GM19372 (cell line): ENCODE measurements at regions not wholly inside any gene's neighbourhood (a gene's known extent, or its start where the extent isn't known, plus 50 kb on each side); places are given as distances from the start of the nearest gene placed in this dataset.
"Not testable (repeated sequence)": the region's sequence is repeated elsewhere in the genome, so short reads cannot be mapped to it uniquely, and the experiment has no call there.

Experiments
- ATAC-seq: cut with Tn5 transposase; IDR thresholded peaks from one replicate; pipeline ENCODE4 v1.9.1; 2021; ENCODE audit warnings: mild to moderate bottlenecking, low read depth, moderate library complexity; ENCODE audit not compliant: unreplicated experiment

GRCh38 chr5:85967681-85968080 lies 650.1 kb upstream of the COX7C start:
- no peak for ATAC-seq

GRCh38 chr5:85972539-85972938 lies 645.2 kb upstream of the COX7C start:
- ATAC-seq, result no peak

GRCh38 chr5:85985167-85985566 lies 632.6 kb upstream of the COX7C start:
- no peak for ATAC-seq

- ATAC-seq, result no peak
Measured at GRCh38 chr5:85990998-85991397, 626.7 kb upstream of the COX7C start.

GRCh38 chr5:85994653-85995052 lies 623.1 kb upstream of the COX7C start:
- not testable (repeated sequence) for ATAC-seq

GRCh38 chr5:85998656-85999055 lies 619.1 kb upstream of the COX7C start:
- ATAC-seq, result no peak

GRCh38 chr5:86008293-86008692 lies 609.4 kb upstream of the COX7C start:
- no peak for ATAC-seq

GRCh38 chr5:86008704-86009103 lies 609.0 kb upstream of the COX7C start:
- ATAC-seq, result no peak

- no peak for ATAC-seq
Measured at GRCh38 chr5:86011937-86012336, 605.8 kb upstream of the COX7C start.

- ATAC-seq, result no peak
Measured at GRCh38 chr5:86029308-86029707, 588.4 kb upstream of the COX7C start.

- ATAC-seq, result no peak
Measured at GRCh38 chr5:86030753-86031152, 587.0 kb upstream of the COX7C start.

GRCh38 chr5:86038566-86038965 lies 579.2 kb upstream of the COX7C start:
- ATAC-seq, result no peak

- no peak for ATAC-seq
Measured at GRCh38 chr5:86039351-86039750, 578.4 kb upstream of the COX7C start.

GRCh38 chr5:86070719-86071118 lies 547.0 kb upstream of the COX7C start:
- no peak for ATAC-seq

- ATAC-seq, result no peak
Measured at GRCh38 chr5:86074297-86074696, 543.4 kb upstream of the COX7C start.

- ATAC-seq, result no peak
Measured at GRCh38 chr5:86075139-86075538, 542.6 kb upstream of the COX7C start.

GRCh38 chr5:86095092-86095491 lies 522.6 kb upstream of the COX7C start:
- ATAC-seq, result no peak

GRCh38 chr5:86101966-86102365 lies 515.8 kb upstream of the COX7C start:
- ATAC-seq, result no peak

GRCh38 chr5:86108825-86109224 lies 508.9 kb upstream of the COX7C start:
- no peak for ATAC-seq

GRCh38 chr5:86112249-86112648 lies 505.5 kb upstream of the COX7C start:
- no peak for ATAC-seq

- no peak for ATAC-seq
Measured at GRCh38 chr5:86115164-86115563, 502.6 kb upstream of the COX7C start.

GRCh38 chr5:86118542-86118941 lies 499.2 kb upstream of the COX7C start:
- no peak for ATAC-seq

- ATAC-seq, result no peak
Measured at GRCh38 chr5:86124333-86124732, 493.4 kb upstream of the COX7C start.
